Fibroblast of villous mesenchyme (primary cell): ENCODE measurements at regions not wholly inside any gene's neighbourhood (a gene's known extent, or its start where the extent isn't known, plus 50 kb on each side); places are given as distances from the start of the nearest gene placed in this dataset.

Experiments
- DNase-seq: peaks from one replicate; pipeline ENCODE4 v3.0.0-alpha.2; 2010; ENCODE audit warnings: low read depth
- H3K4me3 ChIP-seq: 2 replicates; pipeline ENCODE4 v1.5.1; 2011; ENCODE audit warnings: low read depth, mild to moderate bottlenecking, low read length
- TF ChIP-seq, protein P1 (sequence below): IDR thresholded peaks from 2 replicates; pipeline ENCODE4 v1.5.1; 2012; ENCODE audit warnings: low read depth, mild to moderate bottlenecking, low read length; ENCODE audit not compliant: insufficient read depth

DNA sequence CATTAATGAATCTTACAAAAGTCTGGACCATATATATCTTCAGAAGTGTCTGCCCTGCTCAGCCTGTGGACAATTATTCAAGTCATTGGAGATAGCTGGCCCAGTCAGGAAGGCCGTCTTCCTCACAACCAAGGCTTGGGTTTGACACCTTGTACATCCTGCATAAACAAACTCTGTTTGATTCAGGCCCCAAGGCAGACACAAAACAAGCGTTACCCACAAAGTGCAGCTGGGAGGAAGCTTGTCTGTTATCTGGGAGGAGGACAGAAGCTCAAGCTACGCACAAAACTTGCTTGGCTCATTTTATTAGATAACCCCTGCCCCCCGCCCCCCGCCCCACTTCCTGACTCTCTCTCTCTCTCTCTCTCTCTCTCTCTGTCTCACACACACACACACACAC lies 166.9 kb upstream of the WDR11 start:
- TF ChIP-seq, protein P1, sequence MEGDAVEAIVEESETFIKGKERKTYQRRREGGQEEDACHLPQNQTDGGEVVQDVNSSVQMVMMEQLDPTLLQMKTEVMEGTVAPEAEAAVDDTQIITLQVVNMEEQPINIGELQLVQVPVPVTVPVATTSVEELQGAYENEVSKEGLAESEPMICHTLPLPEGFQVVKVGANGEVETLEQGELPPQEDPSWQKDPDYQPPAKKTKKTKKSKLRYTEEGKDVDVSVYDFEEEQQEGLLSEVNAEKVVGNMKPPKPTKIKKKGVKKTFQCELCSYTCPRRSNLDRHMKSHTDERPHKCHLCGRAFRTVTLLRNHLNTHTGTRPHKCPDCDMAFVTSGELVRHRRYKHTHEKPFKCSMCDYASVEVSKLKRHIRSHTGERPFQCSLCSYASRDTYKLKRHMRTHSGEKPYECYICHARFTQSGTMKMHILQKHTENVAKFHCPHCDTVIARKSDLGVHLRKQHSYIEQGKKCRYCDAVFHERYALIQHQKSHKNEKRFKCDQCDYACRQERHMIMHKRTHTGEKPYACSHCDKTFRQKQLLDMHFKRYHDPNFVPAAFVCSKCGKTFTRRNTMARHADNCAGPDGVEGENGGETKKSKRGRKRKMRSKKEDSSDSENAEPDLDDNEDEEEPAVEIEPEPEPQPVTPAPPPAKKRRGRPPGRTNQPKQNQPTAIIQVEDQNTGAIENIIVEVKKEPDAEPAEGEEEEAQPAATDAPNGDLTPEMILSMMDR = no peak
- DNase-seq = no peak
- H3K4me3 ChIP-seq = no peak overlapping the region

DNA sequence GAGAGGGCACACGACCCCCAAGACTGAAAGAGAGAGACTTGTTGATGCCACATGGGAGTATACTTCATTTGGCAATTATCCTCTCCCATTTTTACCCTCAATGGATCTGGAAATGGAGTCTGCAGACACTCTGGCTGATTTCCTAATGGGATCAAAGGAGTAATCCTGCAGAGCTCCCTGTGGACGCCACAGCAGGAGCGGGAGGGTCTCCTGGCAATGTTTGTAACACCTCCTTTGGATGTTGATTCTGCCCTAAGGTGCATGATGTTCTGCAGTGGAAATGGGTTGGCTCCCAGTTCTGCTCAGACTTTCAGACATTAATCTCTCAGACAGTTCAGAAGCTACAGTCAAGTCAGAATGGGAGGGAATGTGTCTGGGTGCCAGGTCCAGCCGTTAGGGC lies 166.0 kb upstream of the WDR11 start:
- TF ChIP-seq, protein P1 = no peak
- no peak for DNase-seq
- H3K4me3 ChIP-seq = no peak overlapping the region

DNA sequence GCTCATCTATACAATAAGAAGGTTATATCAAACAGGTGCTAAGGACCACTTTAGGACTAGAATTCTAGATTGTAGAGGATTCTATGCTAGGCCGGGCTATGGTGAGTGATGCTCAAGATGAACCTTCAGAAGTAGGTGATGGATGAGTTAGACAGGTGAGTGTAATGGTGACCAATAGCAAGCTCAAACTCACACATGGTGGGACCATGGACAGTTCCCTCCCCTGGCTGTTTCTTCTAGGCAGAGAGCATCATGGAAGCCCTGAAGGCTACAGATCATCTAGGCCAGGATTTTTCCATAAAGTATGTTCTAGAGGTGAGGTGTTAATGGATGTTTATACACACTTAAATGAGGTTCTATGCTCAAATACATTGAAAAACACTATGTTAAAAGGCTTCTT lies 162.2 kb upstream of the WDR11 start:
- TF ChIP-seq, protein P1 = no peak
- DNase-seq = no peak
- H3K4me3 ChIP-seq = no peak overlapping the region

DNA sequence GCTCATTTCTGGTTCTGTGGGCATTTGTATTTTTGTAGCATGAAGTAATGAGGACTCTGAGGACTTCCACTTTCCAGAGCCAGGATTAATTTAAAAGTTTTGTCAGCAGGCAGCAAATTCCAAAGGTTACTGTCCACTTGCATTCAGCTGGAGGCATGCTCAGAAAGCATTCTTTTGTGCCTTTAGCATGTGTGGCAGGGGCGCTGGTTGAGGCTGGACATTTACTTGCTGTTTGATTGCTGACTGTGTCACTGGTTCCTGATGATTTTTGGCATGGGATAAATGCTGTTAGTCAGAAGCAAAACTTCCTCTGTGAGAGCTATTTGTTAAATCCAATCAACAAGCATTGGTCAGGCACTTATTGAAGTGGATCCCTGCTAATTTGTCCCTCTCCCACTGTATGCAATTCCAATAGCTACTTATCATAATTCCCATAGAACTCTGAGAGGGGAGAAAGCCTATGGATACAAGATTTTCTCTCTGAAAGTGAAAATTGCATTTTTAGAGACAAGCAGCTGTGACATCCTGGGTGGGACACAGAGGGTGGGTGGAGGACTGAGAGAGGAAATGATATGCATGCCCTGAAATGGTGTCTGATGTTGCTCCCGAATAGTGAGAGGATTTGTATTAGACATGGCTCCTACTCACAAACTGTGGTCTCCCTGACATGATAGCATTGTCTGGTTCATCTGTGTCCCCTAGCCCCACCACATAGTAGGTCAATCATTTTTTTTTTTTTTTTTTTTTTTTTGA lies 161.2 kb upstream of the WDR11 start:
- no peak overlapping the region for H3K4me3 ChIP-seq
- TF ChIP-seq, protein P1 = no peak
- no peak for DNase-seq

DNA sequence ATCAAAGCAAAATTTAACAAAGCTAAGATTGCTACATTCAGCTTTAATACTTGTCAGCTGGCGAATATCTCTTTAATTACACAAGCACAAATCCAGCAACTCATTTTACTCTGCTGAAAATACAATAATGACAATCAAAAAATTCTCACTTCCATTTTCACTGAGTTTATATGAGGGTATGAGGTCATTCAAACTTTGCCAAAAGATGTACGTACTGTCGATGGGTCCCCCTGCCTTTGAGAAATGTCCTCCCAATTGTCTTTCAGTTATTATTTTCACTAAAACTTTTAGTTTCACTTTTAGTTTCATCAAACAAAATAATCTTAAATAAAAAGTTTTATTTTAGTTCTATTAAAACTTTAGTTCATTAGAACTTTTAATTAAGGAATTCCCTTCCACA lies 159.5 kb upstream of the WDR11 start:
- peak overlapping the region; percentile 7 for H3K4me3 ChIP-seq
- TF ChIP-seq, protein P1 = no peak

DNA sequence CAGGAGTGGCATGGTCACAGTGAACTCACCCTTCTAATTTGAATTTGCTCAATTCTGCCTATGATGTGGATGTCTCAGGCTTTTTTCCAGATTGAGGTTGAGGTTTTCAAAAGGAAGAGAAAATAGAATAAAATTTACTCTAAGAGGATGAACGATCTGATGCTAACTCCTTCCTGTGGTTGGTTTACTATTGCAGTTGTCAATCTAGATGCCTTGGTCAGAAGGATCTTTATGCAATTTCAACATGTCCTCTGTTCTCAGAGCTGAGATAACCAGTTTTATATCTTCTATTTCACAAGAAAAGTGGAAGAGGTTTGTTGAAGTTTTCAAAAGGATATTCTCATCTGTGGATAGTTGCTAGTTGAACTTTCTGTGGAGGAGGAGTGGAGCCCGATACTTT lies 150.7 kb upstream of the WDR11 start:
- DNase-seq = no peak
- TF ChIP-seq, protein P1 = no peak
- H3K4me3 ChIP-seq = no peak overlapping the region

More for the DNA sequence above, 159.5 kb upstream of the WDR11 start:
- no peak for DNase-seq

DNA sequence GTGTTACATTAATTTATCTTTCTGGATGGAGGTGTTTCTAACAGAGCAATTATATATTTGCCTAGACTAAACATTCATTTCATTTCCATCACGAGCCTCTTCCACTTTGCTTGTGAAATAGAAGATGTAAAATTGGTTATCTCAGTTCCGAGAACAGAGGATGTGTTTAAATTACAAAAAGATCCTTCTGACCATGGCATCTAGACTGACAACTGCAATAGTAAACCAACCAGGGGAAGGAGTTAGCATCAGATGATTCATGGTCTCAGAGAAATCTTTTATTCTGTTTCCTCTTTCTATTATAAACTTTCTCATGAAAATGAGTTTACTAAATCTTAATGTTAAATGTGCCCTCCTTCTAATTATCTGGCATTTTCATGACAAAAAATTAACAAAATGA lies 149.8 kb upstream of the WDR11 start:
- no peak for DNase-seq
- TF ChIP-seq, protein P1 = no peak
- H3K4me3 ChIP-seq = no peak overlapping the region
